ENCODE measurements at regions not wholly inside any gene's neighbourhood (a gene's known extent, or its start where the extent isn't known, plus 50 kb on each side); places are given as distances from the start of the nearest gene placed in this dataset.

GRCh38 chr1:195530961-195531360 lies 1077.3 kb downstream of the KCNT2 start:
- Histone ChIP-seq H3K36me3 (ENCODE audit: control insufficient read depth, low read length) (no peaks in the 10 kb centered on the region), H3K27me3 (ENCODE audit: control insufficient read depth, low read length) (no peaks in the 10 kb centered on the region), H3K4me2 (ENCODE audit: low read length) (no peak overlapping the region), H3K4me1 (ENCODE audit: control insufficient read depth, low read length) (no peaks in the 10 kb centered on the region), H3F3A (ENCODE audit: control insufficient read depth, insufficient read depth) (no peaks in the 10 kb centered on the region), H3K4me3 (ENCODE audit: low read length) (no peak overlapping the region), H3K27ac (ENCODE audit: low read depth, low read length) (no peak overlapping the region), H4K20me1 (ENCODE audit: control insufficient read depth, insufficient read depth, low read depth, low read length) (no peaks in the 10 kb centered on the region), H3K9me3 (ENCODE audit: control insufficient read depth, insufficient read depth, low read length) (no peaks in the 10 kb centered on the region), H3K79me2 (ENCODE audit: control insufficient read depth, low read length) (no peaks in the 10 kb centered on the region), H3K9me2 (replicated peaks; ENCODE audit: control insufficient read depth, low read length) (no peaks in the 10 kb centered on the region)
- TF ChIP-seq EZH2phosphoT487 (IDR thresholded peaks at IDR 0.05; ENCODE audit: borderline replicate concordance, low read length): no peak
- no peak for TF ChIP-seq CTCF (IDR thresholded peaks at IDR 0.05; ENCODE audit: low read depth, low read length, poor library complexity, severe bottlenecking)

- H3K27ac ChIP-seq (ENCODE audit: low read depth, low read length): no peak overlapping the region
Measured at GRCh38 chr1:195529881-195530280, 1078.4 kb downstream of the KCNT2 start.

GRCh38 chr1:195520757-195521156 lies 1087.5 kb downstream of the KCNT2 start:
- H3K4me2 ChIP-seq (ENCODE audit: low read length): no peak overlapping the region
- no peak overlapping the region for H3K4me3 ChIP-seq (ENCODE audit: low read length)
- H3F3A ChIP-seq (ENCODE audit: control insufficient read depth, insufficient read depth): no peaks in the 10 kb centered on the region
- no peaks in the 10 kb centered on the region for H3K4me1 ChIP-seq (ENCODE audit: control insufficient read depth, low read length)
- no peak overlapping the region for H3K27ac ChIP-seq (ENCODE audit: low read depth, low read length)
- no peaks in the 10 kb centered on the region for H3K79me2 ChIP-seq (ENCODE audit: control insufficient read depth, low read length)
- H3K36me3 ChIP-seq (ENCODE audit: control insufficient read depth, low read length): no peaks in the 10 kb centered on the region
- no peaks in the 10 kb centered on the region for H3K9me2 ChIP-seq (replicated peaks; ENCODE audit: control insufficient read depth, low read length)
- TF ChIP-seq EZH2phosphoT487 (IDR thresholded peaks at IDR 0.05; ENCODE audit: borderline replicate concordance, low read length) (no peak), CTCF (IDR thresholded peaks at IDR 0.05; ENCODE audit: low read depth, low read length, poor library complexity, severe bottlenecking) (no peak)
- H3K27me3 ChIP-seq (ENCODE audit: control insufficient read depth, low read length): no peaks in the 10 kb centered on the region
- no peaks in the 10 kb centered on the region for H3K9me3 ChIP-seq (ENCODE audit: control insufficient read depth, insufficient read depth, low read length)
- no peaks in the 10 kb centered on the region for H4K20me1 ChIP-seq (ENCODE audit: control insufficient read depth, insufficient read depth, low read depth, low read length)

More at GRCh38 chr1:195529881-195530280, 1078.4 kb downstream of the KCNT2 start:
- H3K4me2 ChIP-seq (ENCODE audit: low read length): no peak overlapping the region
- no peaks in the 10 kb centered on the region for H3K4me1 ChIP-seq (ENCODE audit: control insufficient read depth, low read length)
- H3K4me3 ChIP-seq (ENCODE audit: low read length): no peak overlapping the region
- no peaks in the 10 kb centered on the region for H3K27me3 ChIP-seq (ENCODE audit: control insufficient read depth, low read length)
- no peaks in the 10 kb centered on the region for H3K9me3 ChIP-seq (ENCODE audit: control insufficient read depth, insufficient read depth, low read length)
- no peaks in the 10 kb centered on the region for H3K36me3 ChIP-seq (ENCODE audit: control insufficient read depth, low read length)
- H3K9me2 ChIP-seq (replicated peaks; ENCODE audit: control insufficient read depth, low read length): no peaks in the 10 kb centered on the region
- H3F3A ChIP-seq (ENCODE audit: control insufficient read depth, insufficient read depth): no peaks in the 10 kb centered on the region
- TF ChIP-seq CTCF (IDR thresholded peaks at IDR 0.05; ENCODE audit: low read depth, low read length, poor library complexity, severe bottlenecking): no peak
- TF ChIP-seq EZH2phosphoT487 (IDR thresholded peaks at IDR 0.05; ENCODE audit: borderline replicate concordance, low read length): no peak
- H4K20me1 ChIP-seq (ENCODE audit: control insufficient read depth, insufficient read depth, low read depth, low read length): no peaks in the 10 kb centered on the region
- no peaks in the 10 kb centered on the region for H3K79me2 ChIP-seq (ENCODE audit: control insufficient read depth, low read length)

GRCh38 chr1:195516036-195516435 lies 1092.2 kb downstream of the KCNT2 start:
- Histone ChIP-seq H3K4me3 (ENCODE audit: low read length) (no peak overlapping the region), H3F3A (ENCODE audit: control insufficient read depth, insufficient read depth) (no peaks in the 10 kb centered on the region), H3K9me2 (replicated peaks; ENCODE audit: control insufficient read depth, low read length) (no peaks in the 10 kb centered on the region), H3K79me2 (ENCODE audit: control insufficient read depth, low read length) (no peaks in the 10 kb centered on the region), H3K9me3 (ENCODE audit: control insufficient read depth, insufficient read depth, low read length) (no peaks in the 10 kb centered on the region), H4K20me1 (ENCODE audit: control insufficient read depth, insufficient read depth, low read depth, low read length) (no peaks in the 10 kb centered on the region), H3K4me2 (ENCODE audit: low read length) (no peak overlapping the region), H3K27me3 (ENCODE audit: control insufficient read depth, low read length) (no peaks in the 10 kb centered on the region), H3K4me1 (ENCODE audit: control insufficient read depth, low read length) (no peaks in the 10 kb centered on the region), H3K36me3 (ENCODE audit: control insufficient read depth, low read length) (no peaks in the 10 kb centered on the region), H3K27ac (ENCODE audit: low read depth, low read length) (no peak overlapping the region)
- no peak for TF ChIP-seq CTCF (IDR thresholded peaks at IDR 0.05; ENCODE audit: low read depth, low read length, poor library complexity, severe bottlenecking)
- TF ChIP-seq EZH2phosphoT487 (IDR thresholded peaks at IDR 0.05; ENCODE audit: borderline replicate concordance, low read length): no peak
